GM23248 (cell line): ENCODE measurements at regions not wholly inside any gene's neighbourhood (a gene's known extent, or its start where the extent isn't known, plus 50 kb on each side); places are given as distances from the start of the nearest gene placed in this dataset.

Experiments
- EZH2 ChIP-seq: fragments of 200-600 bp; sonication (generic); IDR thresholded peaks from 2 replicates; pipeline ENCODE4 v1.6.1; 2018; ENCODE audit warnings: antibody characterized with exemption, mild to moderate bottlenecking; ENCODE audit not compliant: insufficient read depth, poor library complexity, severe bottlenecking
- EZH2phosphoT487 ChIP-seq: fragments of 200-600 bp; sonication (generic); IDR thresholded peaks from 2 replicates; pipeline ENCODE4 v1.6.1; 2018; ENCODE audit warnings: antibody characterized with exemption, moderate library complexity, mild to moderate bottlenecking, low read depth; ENCODE audit not compliant: insufficient read depth

- TF ChIP-seq EZH2 (no peak), EZH2phosphoT487 (no peak)
Measured at GRCh38 chr3:153410517-153410916, 248.5 kb downstream of the RAP2B start.
